Astrocyte (in vitro differentiated cells and primary cell): ENCODE measurements at regions not wholly inside any gene's neighbourhood (a gene's known extent, or its start where the extent isn't known, plus 50 kb on each side); places are given as distances from the start of the nearest gene placed in this dataset.

Experiments used
- DNase-seq: peaks from one replicate; pipeline ENCODE4 v3.0.0-alpha.2; 2010; ENCODE audit warnings: low read depth
- FAIRE-seq: peaks from 2 replicates; lab custom pipeline; 2011; peaks lifted over from hg19 to GRCh38; lab: Jason Lieb, UNC
- H2AFZ ChIP-seq: 2 replicates; pipeline ENCODE4 v1.6.0; 2012; ENCODE audit warnings: low read depth, low read length, inconsistent platforms
- H3K27ac ChIP-seq: 2 replicates; pipeline ENCODE4 v1.5.1; 2011; ENCODE audit warnings: low read depth, low read length, inconsistent platforms
- H3K27me3 ChIP-seq: 2 replicates; pipeline ENCODE4 v1.6.0; 2011; ENCODE audit warnings: low read length, inconsistent platforms; ENCODE audit not compliant: insufficient read depth
- H3K36me3 ChIP-seq: 2 replicates; pipeline ENCODE4 v1.5.1; 2011; ENCODE audit warnings: low read length, inconsistent platforms; ENCODE audit not compliant: insufficient read depth
- H3K4me1 ChIP-seq: 2 replicates; pipeline ENCODE4 v1.5.1; 2011; ENCODE audit warnings: low read length, inconsistent platforms; ENCODE audit not compliant: insufficient read depth
- H3K4me2 ChIP-seq: 2 replicates; pipeline ENCODE4 v1.6.0; 2012; ENCODE audit warnings: low read length, inconsistent platforms
- H3K4me3 ChIP-seq: 2 replicates; pipeline ENCODE4 v1.5.1; 2011; ENCODE audit warnings: low read depth, mild to moderate bottlenecking, low read length, inconsistent platforms; ENCODE audit not compliant: insufficient read depth
- H3K79me2 ChIP-seq: 2 replicates; pipeline ENCODE4 v1.6.0; 2012; ENCODE audit warnings: mild to moderate bottlenecking, low read length, inconsistent platforms; ENCODE audit not compliant: insufficient read depth
- H3K9ac ChIP-seq: 2 replicates; pipeline ENCODE4 v1.6.0; 2012; ENCODE audit warnings: mild to moderate bottlenecking, low read length, inconsistent platforms
- H3K9me3 ChIP-seq: 2 replicates; pipeline ENCODE4 v1.5.1; 2012; ENCODE audit warnings: low read depth, mild to moderate bottlenecking, low read length, inconsistent platforms; ENCODE audit not compliant: insufficient read depth
- H4K20me1 ChIP-seq: 2 replicates; pipeline ENCODE4 v1.6.0; 2012; ENCODE audit warnings: low read length, inconsistent platforms; ENCODE audit not compliant: insufficient read depth
- H3K27ac Mint-ChIP-seq: one replicate; pipeline ENCODE4 v1.8.0; 2021; ENCODE audit warnings: mild to moderate bottlenecking, mixed read lengths; ENCODE audit not compliant: unreplicated experiment
- H3K27me3 Mint-ChIP-seq: one replicate; pipeline ENCODE4 v1.8.0; 2021; ENCODE audit warnings: low read depth, mixed read lengths; ENCODE audit not compliant: unreplicated experiment
- H3K36me3 Mint-ChIP-seq: one replicate; pipeline ENCODE4 v1.8.0; 2021; ENCODE audit warnings: low read depth, mixed read lengths; ENCODE audit not compliant: unreplicated experiment
- H3K4me1 Mint-ChIP-seq: one replicate; pipeline ENCODE4 v1.8.0; 2021; ENCODE audit warnings: low read depth, mixed read lengths; ENCODE audit not compliant: unreplicated experiment
- H3K4me3 Mint-ChIP-seq: one replicate; pipeline ENCODE4 v1.8.0; 2021; ENCODE audit warnings: mild to moderate bottlenecking, moderate library complexity, mixed read lengths; ENCODE audit not compliant: unreplicated experiment
- H3K9me3 Mint-ChIP-seq: one replicate; pipeline ENCODE4 v1.8.0; 2021; ENCODE audit warnings: mild to moderate bottlenecking, mixed read lengths; ENCODE audit not compliant: unreplicated experiment
- EZH2 ChIP-seq: IDR thresholded peaks from 2 replicates; pipeline ENCODE4 v1.6.1; 2012; ENCODE audit warnings: mild to moderate bottlenecking, low read length, inconsistent platforms; ENCODE audit not compliant: insufficient read depth
- TF ChIP-seq, protein P1 (sequence below): IDR thresholded peaks from 2 replicates; pipeline ENCODE4 v1.5.1; 2011; ENCODE audit warnings: low read depth, mild to moderate bottlenecking, inconsistent platforms, low read length, moderate library complexity; ENCODE audit not compliant: insufficient read depth

DNA sequence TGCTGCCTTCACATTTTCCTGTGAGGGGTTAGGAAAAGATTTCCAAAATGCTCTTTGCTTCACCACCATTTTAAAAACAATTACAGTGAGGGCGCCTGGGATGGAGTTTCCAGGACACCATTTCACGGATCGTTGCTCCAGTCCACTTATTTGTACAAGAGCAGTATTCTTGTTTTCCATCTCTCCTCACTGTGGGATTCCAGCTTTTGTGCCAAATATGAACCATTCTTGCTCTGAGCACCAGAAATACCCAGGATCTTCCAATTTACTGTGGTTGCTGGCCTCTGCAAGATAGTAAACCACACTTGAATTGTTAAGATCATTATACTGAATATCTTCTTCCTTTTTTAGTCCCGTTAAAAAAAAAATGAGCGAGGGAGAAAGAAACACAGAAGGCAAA is 899.5 kb downstream of the TLE1 start:
- no peak overlapping the region for H3K27ac ChIP-seq
- TF ChIP-seq, protein P1, sequence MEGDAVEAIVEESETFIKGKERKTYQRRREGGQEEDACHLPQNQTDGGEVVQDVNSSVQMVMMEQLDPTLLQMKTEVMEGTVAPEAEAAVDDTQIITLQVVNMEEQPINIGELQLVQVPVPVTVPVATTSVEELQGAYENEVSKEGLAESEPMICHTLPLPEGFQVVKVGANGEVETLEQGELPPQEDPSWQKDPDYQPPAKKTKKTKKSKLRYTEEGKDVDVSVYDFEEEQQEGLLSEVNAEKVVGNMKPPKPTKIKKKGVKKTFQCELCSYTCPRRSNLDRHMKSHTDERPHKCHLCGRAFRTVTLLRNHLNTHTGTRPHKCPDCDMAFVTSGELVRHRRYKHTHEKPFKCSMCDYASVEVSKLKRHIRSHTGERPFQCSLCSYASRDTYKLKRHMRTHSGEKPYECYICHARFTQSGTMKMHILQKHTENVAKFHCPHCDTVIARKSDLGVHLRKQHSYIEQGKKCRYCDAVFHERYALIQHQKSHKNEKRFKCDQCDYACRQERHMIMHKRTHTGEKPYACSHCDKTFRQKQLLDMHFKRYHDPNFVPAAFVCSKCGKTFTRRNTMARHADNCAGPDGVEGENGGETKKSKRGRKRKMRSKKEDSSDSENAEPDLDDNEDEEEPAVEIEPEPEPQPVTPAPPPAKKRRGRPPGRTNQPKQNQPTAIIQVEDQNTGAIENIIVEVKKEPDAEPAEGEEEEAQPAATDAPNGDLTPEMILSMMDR: no peak
- TF ChIP-seq EZH2: no peak
- no peaks in the 10 kb centered on the region for H3K27me3 ChIP-seq
- no peak overlapping the region for H3K4me3 ChIP-seq
- H3K4me1 ChIP-seq: no peaks in the 10 kb centered on the region
- no peak overlapping the region for H3K9ac ChIP-seq
- Mint-ChIP-seq H3K4me1 (no peaks in the 10 kb centered on the region), H3K4me3 (no peak overlapping the region), H3K9me3 (no peaks in the 10 kb centered on the region), H3K27ac (no peak overlapping the region), H3K27me3 (no peaks in the 10 kb centered on the region), H3K36me3 (no peaks in the 10 kb centered on the region)
- no peaks in the 10 kb centered on the region for H3K79me2 ChIP-seq
- H3K36me3 ChIP-seq: no peaks in the 10 kb centered on the region
- FAIRE-seq: no peak
- DNase-seq: peak; percentile 65
- H2AFZ ChIP-seq: no peak overlapping the region
- H4K20me1 ChIP-seq: no peaks in the 10 kb centered on the region
- no peak overlapping the region for H3K4me2 ChIP-seq
- H3K9me3 ChIP-seq: no peaks in the 10 kb centered on the region

DNA sequence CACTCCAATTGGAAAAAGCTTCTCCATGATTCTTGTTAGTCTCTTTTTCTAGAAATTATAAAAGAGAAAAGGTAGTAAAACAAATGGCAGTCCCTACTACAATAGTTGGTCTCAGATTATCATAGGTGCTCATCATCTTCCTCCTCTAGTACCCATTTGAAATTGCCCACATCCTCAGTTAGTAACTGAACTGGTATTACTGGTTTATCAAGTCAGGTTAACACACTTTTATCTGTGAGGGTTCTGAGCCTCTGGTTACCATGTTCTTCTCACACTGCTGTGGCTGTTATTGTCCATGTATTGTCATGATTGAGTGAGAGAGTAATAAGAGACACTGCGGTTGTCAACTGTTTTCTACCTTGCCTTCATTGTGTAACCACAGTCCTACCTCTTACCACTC is 901.7 kb downstream of the TLE1 start:
- Histone ChIP-seq H3K4me1 (no peaks in the 10 kb centered on the region), H3K27ac (no peak overlapping the region), H2AFZ (no peak overlapping the region), H3K36me3 (no peaks in the 10 kb centered on the region), H3K4me3 (no peak overlapping the region), H3K79me2 (no peaks in the 10 kb centered on the region), H3K4me2 (no peak overlapping the region), H4K20me1 (no peaks in the 10 kb centered on the region), H3K9ac (no peak overlapping the region), H3K27me3 (no peaks in the 10 kb centered on the region), H3K9me3 (no peaks in the 10 kb centered on the region)
- Mint-ChIP-seq H3K4me3 (no peak overlapping the region), H3K4me1 (no peaks in the 10 kb centered on the region), H3K36me3 (no peaks in the 10 kb centered on the region), H3K27ac (no peak overlapping the region), H3K27me3 (no peaks in the 10 kb centered on the region), H3K9me3 (no peaks in the 10 kb centered on the region)
- FAIRE-seq (no peak), DNase-seq (no peak)
- TF ChIP-seq, protein P1: no peak
- TF ChIP-seq EZH2: no peak

DNA sequence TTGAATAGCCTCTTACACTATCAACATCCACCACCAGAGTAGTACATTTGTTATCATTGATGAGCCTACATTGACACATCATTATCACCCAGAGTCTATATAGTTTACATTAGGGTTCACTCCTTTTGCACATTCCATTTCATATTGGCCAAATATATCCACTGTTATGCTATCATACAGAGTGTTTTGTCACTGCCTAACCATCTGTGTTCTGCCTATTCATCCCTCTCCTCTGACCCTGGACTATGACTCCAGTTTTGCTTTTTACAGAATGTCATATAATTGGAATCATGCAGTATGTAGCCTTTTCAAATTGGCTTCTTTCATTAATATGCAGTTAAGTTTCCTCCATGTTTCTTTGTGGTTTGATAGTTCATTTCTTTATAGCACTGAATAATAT is 904.7 kb downstream of the TLE1 start:
- no peaks in the 10 kb centered on the region for H3K36me3 Mint-ChIP-seq
- no peak overlapping the region for H3K4me3 Mint-ChIP-seq
- no peak for DNase-seq
- Histone ChIP-seq H3K9me3 (no peaks in the 10 kb centered on the region), H3K4me3 (no peak overlapping the region), H3K27me3 (no peaks in the 10 kb centered on the region), H4K20me1 (no peaks in the 10 kb centered on the region), H2AFZ (no peak overlapping the region), H3K36me3 (no peaks in the 10 kb centered on the region), H3K79me2 (no peaks in the 10 kb centered on the region), H3K9ac (no peak overlapping the region), H3K27ac (no peak overlapping the region), H3K4me2 (no peak overlapping the region), H3K4me1 (no peaks in the 10 kb centered on the region)
- no peaks in the 10 kb centered on the region for H3K27me3 Mint-ChIP-seq
- H3K27ac Mint-ChIP-seq: no peak overlapping the region
- H3K4me1 Mint-ChIP-seq: no peaks in the 10 kb centered on the region
- H3K9me3 Mint-ChIP-seq: no peaks in the 10 kb centered on the region
- no peak for FAIRE-seq
- TF ChIP-seq, protein P1: no peak
- TF ChIP-seq EZH2: no peak
